Uterus (tissue), 2 donors: ENCODE measurements at regions not wholly inside any gene's neighbourhood (a gene's known extent, or its start where the extent isn't known, plus 50 kb on each side); places are given as distances from the start of the nearest gene placed in this dataset.

ENCODE experiments used
- POLR2A ChIP-seq, 2 donors: fragments of 450-650 bp; IDR thresholded peaks; one replicate each; pipeline ENCODE4 v1.6.1; 2016; ENCODE audit warnings: antibody characterized with exemption in 2 of 2, mild to moderate bottlenecking in 1 of 2, moderate library complexity in 1 of 2
- TF ChIP-seq, protein P1 (sequence below), 4 experiments: fragments of 200-600 bp in 2 of 4; fragments of 450-650 bp in 2 of 4; sonication (generic) in 2 of 4; IDR thresholded peaks; one replicate each; pipeline ENCODE4 v1.5.1; 2016 to 2019; ENCODE audit warnings: antibody characterized with exemption in 4 of 4, mild to moderate bottlenecking in 2 of 4, moderate library complexity in 1 of 4

DNA sequence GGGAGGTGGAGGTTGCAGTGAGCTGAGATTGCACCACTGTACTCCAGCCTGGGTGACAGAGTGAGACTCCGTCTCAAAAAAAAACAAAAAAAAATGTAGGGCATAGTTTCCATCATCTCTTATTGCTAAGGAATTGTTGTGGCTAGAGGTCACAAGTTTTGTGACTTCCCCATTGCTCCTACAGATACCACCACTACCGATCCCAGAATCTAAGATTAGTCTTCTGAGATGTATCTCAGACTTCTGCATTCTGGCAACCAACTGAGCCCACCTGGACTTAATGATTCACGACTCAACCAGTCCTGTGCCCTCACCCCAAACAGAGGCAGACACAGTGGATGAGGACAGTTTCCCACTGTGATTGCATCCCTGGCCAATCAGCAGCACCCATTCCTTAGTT, 148.9 kb downstream of the NECTIN1 start:
- TF ChIP-seq, protein P1, sequence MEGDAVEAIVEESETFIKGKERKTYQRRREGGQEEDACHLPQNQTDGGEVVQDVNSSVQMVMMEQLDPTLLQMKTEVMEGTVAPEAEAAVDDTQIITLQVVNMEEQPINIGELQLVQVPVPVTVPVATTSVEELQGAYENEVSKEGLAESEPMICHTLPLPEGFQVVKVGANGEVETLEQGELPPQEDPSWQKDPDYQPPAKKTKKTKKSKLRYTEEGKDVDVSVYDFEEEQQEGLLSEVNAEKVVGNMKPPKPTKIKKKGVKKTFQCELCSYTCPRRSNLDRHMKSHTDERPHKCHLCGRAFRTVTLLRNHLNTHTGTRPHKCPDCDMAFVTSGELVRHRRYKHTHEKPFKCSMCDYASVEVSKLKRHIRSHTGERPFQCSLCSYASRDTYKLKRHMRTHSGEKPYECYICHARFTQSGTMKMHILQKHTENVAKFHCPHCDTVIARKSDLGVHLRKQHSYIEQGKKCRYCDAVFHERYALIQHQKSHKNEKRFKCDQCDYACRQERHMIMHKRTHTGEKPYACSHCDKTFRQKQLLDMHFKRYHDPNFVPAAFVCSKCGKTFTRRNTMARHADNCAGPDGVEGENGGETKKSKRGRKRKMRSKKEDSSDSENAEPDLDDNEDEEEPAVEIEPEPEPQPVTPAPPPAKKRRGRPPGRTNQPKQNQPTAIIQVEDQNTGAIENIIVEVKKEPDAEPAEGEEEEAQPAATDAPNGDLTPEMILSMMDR (IDR thresholded peaks at IDR 0.05) = no peak
- no peak for TF ChIP-seq POLR2A (IDR thresholded peaks at IDR 0.05)
